Lung (tissue), 11 donors: ENCODE measurements at regions not wholly inside any gene's neighbourhood (a gene's known extent, or its start where the extent isn't known, plus 50 kb on each side); places are given as distances from the start of the nearest gene placed in this dataset.

Source experiments
- ATAC-seq: fragments of 200-7000 bp; cut with Tn5 transposase; one replicate; pipeline ENCODE4 v1.9.1; 2020; ENCODE audit warnings: moderate number of reproducible peaks; ENCODE audit not compliant: insufficient read depth, low FRiP score
- DNase-seq, 3 donors: peaks; one replicate each; pipeline ENCODE4 v3.0.0-alpha.2; 2013 to 2017
- H3K27ac ChIP-seq, 2 donors: one replicate each; pipeline ENCODE4 v1.5.1; 2013; ENCODE audit warnings: mild to moderate bottlenecking in 2 of 2, moderate library complexity in 2 of 2, control low read depth in 1 of 2, inconsistent platforms in 1 of 2, low read depth in 1 of 2, low read length in 1 of 2
- H3K27me3 ChIP-seq, 3 donors: one replicate each; pipeline ENCODE4 v1.5.1; 2013; ENCODE audit warnings: low read length in 2 of 3; ENCODE audit not compliant: control insufficient read depth in 3 of 3, insufficient read depth in 3 of 3
- H3K36me3 ChIP-seq, 4 donors: one replicate each; pipeline ENCODE4 v1.5.1; 2013; ENCODE audit warnings: low read length in 4 of 4, mild to moderate bottlenecking in 1 of 4, moderate library complexity in 1 of 4; ENCODE audit not compliant: control insufficient read depth in 4 of 4, insufficient read depth in 4 of 4
- H3K4me1 ChIP-seq, 5 donors: one replicate each; pipeline ENCODE4 v1.5.1; 2013; ENCODE audit warnings: low read length in 5 of 5, mild to moderate bottlenecking in 2 of 5, moderate library complexity in 1 of 5; ENCODE audit not compliant: control insufficient read depth in 5 of 5, insufficient read depth in 5 of 5
- H3K4me3 ChIP-seq: one replicate; pipeline ENCODE4 v1.5.1; 2013; ENCODE audit warnings: mild to moderate bottlenecking, control low read depth, moderate library complexity
- H3K9ac ChIP-seq, 2 donors: one replicate each; pipeline ENCODE4 v1.5.1; 2013; ENCODE audit warnings: low read length in 2 of 2, control low read depth in 1 of 2; ENCODE audit not compliant: insufficient read depth in 1 of 2
- H3K9me3 ChIP-seq, 4 donors: one replicate each; pipeline ENCODE4 v1.5.1; 2013; ENCODE audit warnings: low read length in 3 of 4, mild to moderate bottlenecking in 1 of 4, moderate library complexity in 1 of 4; ENCODE audit not compliant: control insufficient read depth in 4 of 4, insufficient read depth in 3 of 4
- WGBS, 2 donors: extraction: QIAGEN DNeasy Blood & Tissue Kit; methylation state at CpG; one replicate each; pipeline ENCODE4 v1.1.7; 2013; 5-methylcytosine and 5-hydroxymethylcytosine counted together
- TF ChIP-seq, protein P1 (sequence below): IDR thresholded peaks from 2 replicates; pipeline ENCODE4 v1.5.1; 2012; ENCODE audit warnings: mild to moderate bottlenecking; ENCODE audit errors: control extremely low read depth, extremely low read depth
- donor health status: control.
- donor health status: control.
- donor health status: Bipolar disorder and iron deficiency.
- donor health status: healthy.
- donor health status: DM: yes; HTN: yes; CAD: no.

- WGBS, 2 donors = 74 to 88% methylated on average over 14 of the region's 14 CpGs
- Histone ChIP-seq H3K27me3 (no peaks in the 10 kb centered on the region), H3K9ac (no peak overlapping the region), H3K4me3 (no peak overlapping the region), H3K9me3 (peaks cover 0 to 14% (median 4%) of the 10 kb centered on the region in 4 donors), H3K36me3 (no peaks in the 10 kb centered on the region), H3K4me1 (no peaks in the 10 kb centered on the region), H3K27ac (no peak overlapping the region)
- ATAC-seq (no peak), DNase-seq (no peak)
- TF ChIP-seq, protein P1, sequence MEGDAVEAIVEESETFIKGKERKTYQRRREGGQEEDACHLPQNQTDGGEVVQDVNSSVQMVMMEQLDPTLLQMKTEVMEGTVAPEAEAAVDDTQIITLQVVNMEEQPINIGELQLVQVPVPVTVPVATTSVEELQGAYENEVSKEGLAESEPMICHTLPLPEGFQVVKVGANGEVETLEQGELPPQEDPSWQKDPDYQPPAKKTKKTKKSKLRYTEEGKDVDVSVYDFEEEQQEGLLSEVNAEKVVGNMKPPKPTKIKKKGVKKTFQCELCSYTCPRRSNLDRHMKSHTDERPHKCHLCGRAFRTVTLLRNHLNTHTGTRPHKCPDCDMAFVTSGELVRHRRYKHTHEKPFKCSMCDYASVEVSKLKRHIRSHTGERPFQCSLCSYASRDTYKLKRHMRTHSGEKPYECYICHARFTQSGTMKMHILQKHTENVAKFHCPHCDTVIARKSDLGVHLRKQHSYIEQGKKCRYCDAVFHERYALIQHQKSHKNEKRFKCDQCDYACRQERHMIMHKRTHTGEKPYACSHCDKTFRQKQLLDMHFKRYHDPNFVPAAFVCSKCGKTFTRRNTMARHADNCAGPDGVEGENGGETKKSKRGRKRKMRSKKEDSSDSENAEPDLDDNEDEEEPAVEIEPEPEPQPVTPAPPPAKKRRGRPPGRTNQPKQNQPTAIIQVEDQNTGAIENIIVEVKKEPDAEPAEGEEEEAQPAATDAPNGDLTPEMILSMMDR = no peak
These were observed 1160.4 kb downstream of the BRD1 start for GRCh38 chr22:48667289-48667688.

GRCh38 chr22:48666620-48667019, 1161.1 kb downstream of the BRD1 start:
- DNase-seq = no peak
- TF ChIP-seq, protein P1 = no peak
- Histone ChIP-seq H3K9me3 (peaks cover 0 to 7% (median 4%) of the 10 kb centered on the region in 4 donors), H3K4me1 (no peaks in the 10 kb centered on the region), H3K27me3 (no peaks in the 10 kb centered on the region), H3K9ac (no peak overlapping the region), H3K36me3 (no peaks in the 10 kb centered on the region), H3K4me3 (no peak overlapping the region), H3K27ac (no peak overlapping the region)
- 87 to 88% methylated on average over 8 to 9 of the region's 9 CpGs for WGBS, 2 donors
- no peak for ATAC-seq

- H3K36me3 ChIP-seq = no peaks in the 10 kb centered on the region
- H3K27me3 ChIP-seq = no peaks in the 10 kb centered on the region
- H3K4me1 ChIP-seq = no peaks in the 10 kb centered on the region
- H3K27ac ChIP-seq = no peak overlapping the region
- H3K9me3 ChIP-seq = peaks cover 0 to 5% (median 2%) of the 10 kb centered on the region in 4 donors
- no peak for DNase-seq
- 91 to 93% methylated on average over 22 of the region's 22 CpGs for WGBS, 2 donors
- H3K9ac ChIP-seq = no peak overlapping the region
- TF ChIP-seq, protein P1 = no peak
- no peak overlapping the region for H3K4me3 ChIP-seq
- no peak for ATAC-seq
These were observed 1162.2 kb downstream of the BRD1 start for GRCh38 chr22:48665311-48665995.

DNA sequence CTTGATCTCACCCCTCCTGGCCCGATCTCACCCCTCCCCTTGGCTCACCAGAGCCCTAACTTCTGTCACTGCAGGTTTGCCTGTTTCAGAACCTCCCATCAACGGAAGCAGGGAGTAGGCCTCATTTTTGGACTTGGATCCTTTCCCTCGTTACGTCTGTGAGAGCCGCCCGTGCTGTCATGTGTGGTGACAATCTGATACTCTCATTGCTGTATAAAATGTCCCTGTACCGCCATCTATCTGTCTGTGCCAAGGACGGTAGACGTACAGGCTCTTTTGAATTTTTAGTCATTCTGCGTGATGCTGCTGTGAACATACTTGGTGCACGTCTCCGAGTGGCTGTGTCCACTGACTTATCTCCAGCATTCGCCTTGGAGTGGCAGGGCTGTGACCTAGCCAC, 1163.1 kb downstream of the BRD1 start:
- no peak for DNase-seq
- no peak overlapping the region for H3K9ac ChIP-seq
- 95% methylated on average over 13 of the region's 13 CpGs for whole genome bisulfite sequencing, 2 donors
- H3K27me3 ChIP-seq = no peaks in the 10 kb centered on the region
- peaks cover 0 to 5% (median 2%) of the 10 kb centered on the region in 4 donors for H3K9me3 ChIP-seq
- H3K27ac ChIP-seq = no peak overlapping the region
- no peak overlapping the region for H3K4me3 ChIP-seq
- no peak for ATAC-seq
- H3K4me1 ChIP-seq = no peaks in the 10 kb centered on the region
- TF ChIP-seq, protein P1 = no peak
- H3K36me3 ChIP-seq = no peaks in the 10 kb centered on the region
